ENCODE measurements at regions not wholly inside any gene's neighbourhood (a gene's known extent, or its start where the extent isn't known, plus 50 kb on each side); places are given as distances from the start of the nearest gene placed in this dataset.

GRCh38 chr6:82097676-82098075 lies 149.9 kb downstream of the IBTK start:
- TF ChIP-seq EGR1 (IDR thresholded peaks at IDR 0.05) = no peak
- TF ChIP-seq TAF1 (IDR thresholded peaks at IDR 0.05; ENCODE audit: low read depth) = no peak
- TF ChIP-seq TCF12 (IDR thresholded peaks at IDR 0.05; ENCODE audit: low read depth) = no peak
- TF ChIP-seq CEBPB (IDR thresholded peaks at IDR 0.05) = no peak
- no peak for TF ChIP-seq RAD21 (IDR thresholded peaks at IDR 0.05; ENCODE audit: low read depth)
- no peak for TF ChIP-seq EP300 (IDR thresholded peaks at IDR 0.05; ENCODE audit: borderline replicate concordance)
- TF ChIP-seq MAX (IDR thresholded peaks at IDR 0.05) = no peak
- TF ChIP-seq USF1 (IDR thresholded peaks at IDR 0.05) = no peak
- TF ChIP-seq TEAD4 (IDR thresholded peaks at IDR 0.05) = no peak
- TF ChIP-seq CREB1 (IDR thresholded peaks at IDR 0.05; ENCODE audit: low read depth) = no peak

- TF ChIP-seq USF1 (IDR thresholded peaks at IDR 0.05) (no peak), MAX (IDR thresholded peaks at IDR 0.05) (no peak), TEAD4 (IDR thresholded peaks at IDR 0.05) (no peak), TAF1 (IDR thresholded peaks at IDR 0.05; ENCODE audit: low read depth) (no peak), TCF12 (IDR thresholded peaks at IDR 0.05; ENCODE audit: low read depth) (no peak), FOXM1 (IDR thresholded peaks at IDR 0.05; ENCODE audit: borderline replicate concordance, low read depth) (no peak), ZBTB7A (IDR thresholded peaks at IDR 0.05; ENCODE audit: low read depth) (no peak), CEBPB (IDR thresholded peaks at IDR 0.05) (no peak), YY1 (IDR thresholded peaks at IDR 0.05; ENCODE audit: low read depth) (no peak), REST (IDR thresholded peaks at IDR 0.05; ENCODE audit: low read depth) (no peak)
These were observed 152.5 kb downstream of the IBTK start for GRCh38 chr6:82095091-82095490.

- no peak for TF ChIP-seq TCF12 (IDR thresholded peaks at IDR 0.05; ENCODE audit: low read depth)
- no peak for TF ChIP-seq TAF1 (IDR thresholded peaks at IDR 0.05; ENCODE audit: low read depth)
- no peak for TF ChIP-seq ZBTB7A (IDR thresholded peaks at IDR 0.05; ENCODE audit: low read depth)
- no peak for TF ChIP-seq YY1 (IDR thresholded peaks at IDR 0.05; ENCODE audit: low read depth)
- TF ChIP-seq EP300 (IDR thresholded peaks at IDR 0.05; ENCODE audit: borderline replicate concordance) = no peak
- TF ChIP-seq MAX (IDR thresholded peaks at IDR 0.05) = no peak
- TF ChIP-seq EGR1 (IDR thresholded peaks at IDR 0.05) = no peak
- TF ChIP-seq CEBPB (IDR thresholded peaks at IDR 0.05) = no peak
- no peak for TF ChIP-seq NFIC (IDR thresholded peaks at IDR 0.05)
- no peak for TF ChIP-seq CREB1 (IDR thresholded peaks at IDR 0.05; ENCODE audit: low read depth)
- no peak for TF ChIP-seq RAD21 (IDR thresholded peaks at IDR 0.05; ENCODE audit: low read depth)
- TF ChIP-seq TEAD4 (IDR thresholded peaks at IDR 0.05) = no peak
- TF ChIP-seq REST (IDR thresholded peaks at IDR 0.05; ENCODE audit: low read depth) = no peak
- no peak for TF ChIP-seq USF1 (IDR thresholded peaks at IDR 0.05)
- no peak for TF ChIP-seq FOXM1 (IDR thresholded peaks at IDR 0.05; ENCODE audit: borderline replicate concordance, low read depth)
These were observed 153.3 kb downstream of the IBTK start for GRCh38 chr6:82094166-82094806.

- TF ChIP-seq ZBTB7A (IDR thresholded peaks at IDR 0.05; ENCODE audit: low read depth) = no peak
- no peak for TF ChIP-seq TAF1 (IDR thresholded peaks at IDR 0.05; ENCODE audit: low read depth)
- TF ChIP-seq YY1 (IDR thresholded peaks at IDR 0.05; ENCODE audit: low read depth) = no peak
- no peak for TF ChIP-seq NFIC (IDR thresholded peaks at IDR 0.05)
- no peak for TF ChIP-seq TEAD4 (IDR thresholded peaks at IDR 0.05)
- TF ChIP-seq CREB1 (IDR thresholded peaks at IDR 0.05; ENCODE audit: low read depth) = no peak
- TF ChIP-seq REST (IDR thresholded peaks at IDR 0.05; ENCODE audit: low read depth) = no peak
- no peak for TF ChIP-seq FOXM1 (IDR thresholded peaks at IDR 0.05; ENCODE audit: borderline replicate concordance, low read depth)
- TF ChIP-seq EP300 (IDR thresholded peaks at IDR 0.05; ENCODE audit: borderline replicate concordance) = no peak
- no peak for TF ChIP-seq TCF12 (IDR thresholded peaks at IDR 0.05; ENCODE audit: low read depth)
- TF ChIP-seq EGR1 (IDR thresholded peaks at IDR 0.05) = no peak
These were observed 158.4 kb downstream of the IBTK start for GRCh38 chr6:82088978-82089771.
